GM19438 (cell line): ENCODE measurements at regions not wholly inside any gene's neighbourhood (a gene's known extent, or its start where the extent isn't known, plus 50 kb on each side); places are given as distances from the start of the nearest gene placed in this dataset.

ENCODE experiments used
- ATAC-seq: cut with Tn5 transposase; IDR thresholded peaks from one replicate; pipeline ENCODE4 v1.9.1; 2021; ENCODE audit warnings: low read depth; ENCODE audit not compliant: unreplicated experiment

DNA sequence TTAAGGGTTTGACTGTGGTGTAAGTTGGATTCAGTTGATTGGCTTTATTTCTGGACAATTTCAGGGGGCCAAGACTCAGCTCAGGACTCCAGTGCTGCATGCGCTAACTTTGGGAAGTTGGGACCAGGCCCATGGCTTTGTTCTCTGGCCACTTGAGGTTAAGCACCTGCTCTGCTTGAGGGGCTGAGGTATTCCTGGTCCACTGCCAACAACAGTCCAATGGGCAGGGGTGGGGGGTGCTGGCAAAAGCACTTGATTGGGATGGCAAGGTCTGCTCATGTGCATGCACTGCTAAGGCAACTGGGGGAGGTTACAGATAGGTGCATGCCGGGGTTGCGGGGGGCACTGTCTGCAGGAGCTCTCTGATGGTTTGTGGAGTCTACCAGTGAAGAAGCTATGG is 52.6 kb upstream of the ASB17 start:
- no peak for ATAC-seq

DNA sequence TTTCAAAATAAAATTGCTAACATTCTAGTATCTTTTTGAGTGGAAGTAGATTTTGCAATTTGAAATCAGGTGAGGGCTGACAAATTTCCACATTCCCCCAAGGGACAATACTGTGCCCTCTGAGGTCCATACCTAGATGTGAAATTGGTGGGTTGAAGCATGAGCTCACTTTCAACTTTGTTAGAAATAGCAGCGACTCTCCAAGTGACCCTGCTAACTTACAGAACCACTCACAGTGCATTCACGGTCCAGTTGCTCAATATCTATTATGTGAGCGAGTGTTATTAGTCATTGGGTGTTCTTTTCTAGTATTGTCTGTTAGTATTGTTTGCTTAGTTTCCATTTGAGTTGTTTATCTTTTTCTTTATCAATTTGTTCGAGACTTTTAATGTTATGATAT is 53.6 kb upstream of the ASB17 start:
- peak; percentile 75 for ATAC-seq

DNA sequence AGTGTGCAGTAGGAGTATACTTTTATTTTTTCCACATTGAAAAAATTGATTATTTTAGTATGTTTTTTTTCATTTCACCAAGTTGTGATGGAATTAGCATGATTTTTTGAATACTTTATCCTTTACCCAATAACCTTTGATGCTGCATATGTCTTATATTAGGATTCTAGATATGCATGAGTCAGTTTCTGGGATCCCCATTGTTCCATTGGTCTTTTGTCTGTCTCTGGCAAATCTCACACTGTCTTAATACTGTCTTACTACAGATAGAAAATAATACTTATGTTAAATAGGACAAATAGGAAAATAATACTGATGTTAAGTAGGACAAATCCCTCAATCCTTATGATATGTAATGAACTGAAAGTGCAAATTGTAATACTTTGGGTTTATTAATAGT is 54.3 kb upstream of the ASB17 start:
- no peak for ATAC-seq

DNA sequence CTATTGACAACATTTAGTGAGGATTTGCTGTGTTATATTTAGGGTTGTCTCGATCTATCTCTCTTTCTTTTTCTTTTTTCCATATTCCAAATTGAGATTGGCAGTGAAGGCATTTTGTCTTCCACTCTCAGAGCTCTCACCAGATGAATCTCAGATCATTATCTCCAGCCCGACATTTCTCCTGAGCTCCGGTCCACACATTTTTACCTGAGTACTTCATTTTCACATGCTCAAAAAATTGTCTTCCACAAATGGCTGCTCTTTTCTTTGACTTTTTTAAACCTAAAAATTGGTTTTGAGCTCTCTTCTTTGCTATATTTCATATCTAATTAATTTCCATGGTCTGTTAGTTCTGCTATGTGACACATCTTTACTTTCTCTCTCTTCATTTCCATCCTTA is 56.9 kb upstream of the ASB17 start:
- ATAC-seq: no peak

DNA sequence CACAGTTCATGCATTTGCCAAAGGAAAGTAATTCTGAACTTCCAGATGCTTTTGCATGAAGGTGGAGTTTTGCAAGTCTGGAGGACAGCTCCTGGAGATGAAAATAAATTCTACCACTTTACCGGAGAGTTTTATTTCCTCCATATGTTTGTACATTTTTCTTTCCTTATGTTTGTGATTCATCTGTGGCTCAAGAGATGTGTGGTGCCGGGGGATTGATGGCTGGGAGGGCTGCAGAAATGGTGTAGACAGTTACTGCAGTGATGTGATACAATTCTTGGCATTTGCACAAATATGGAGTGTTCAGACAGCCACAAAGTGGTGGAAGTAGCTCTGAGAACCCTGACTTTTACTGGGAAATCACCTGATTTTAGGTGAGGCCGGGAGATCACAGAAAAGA is 58.5 kb upstream of the ASB17 start:
- ATAC-seq: no peak

DNA sequence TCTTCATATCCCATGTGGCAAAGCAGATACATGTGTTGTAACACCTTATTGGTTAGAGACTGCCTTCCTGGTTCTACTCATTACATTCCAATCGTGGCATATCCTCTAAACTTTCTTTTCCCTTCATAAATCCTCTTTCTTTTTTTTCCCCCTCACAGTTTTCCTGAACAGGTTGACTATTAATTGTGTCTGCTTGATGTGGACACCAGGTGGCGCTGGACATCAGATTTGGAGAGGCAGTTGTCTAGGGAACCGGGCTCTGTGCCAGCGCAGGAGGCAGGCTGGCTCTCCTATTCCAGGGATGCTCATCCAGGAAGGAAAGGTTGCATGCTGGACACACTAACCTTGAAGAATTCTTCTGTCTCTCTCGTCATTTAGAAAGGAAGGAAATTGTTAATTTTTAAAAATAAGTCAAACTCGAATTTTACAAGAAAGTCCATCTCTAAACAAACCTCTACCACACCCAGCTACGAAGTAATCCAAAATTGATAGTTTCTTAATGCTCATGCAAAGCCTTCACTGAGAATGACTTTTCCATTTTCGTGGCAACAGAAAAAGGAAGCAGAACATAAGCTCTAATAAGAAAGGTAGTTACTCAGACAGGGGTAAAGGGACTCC is 59.4 kb upstream of the ASB17 start:
- peak; percentile 82 for ATAC-seq

DNA sequence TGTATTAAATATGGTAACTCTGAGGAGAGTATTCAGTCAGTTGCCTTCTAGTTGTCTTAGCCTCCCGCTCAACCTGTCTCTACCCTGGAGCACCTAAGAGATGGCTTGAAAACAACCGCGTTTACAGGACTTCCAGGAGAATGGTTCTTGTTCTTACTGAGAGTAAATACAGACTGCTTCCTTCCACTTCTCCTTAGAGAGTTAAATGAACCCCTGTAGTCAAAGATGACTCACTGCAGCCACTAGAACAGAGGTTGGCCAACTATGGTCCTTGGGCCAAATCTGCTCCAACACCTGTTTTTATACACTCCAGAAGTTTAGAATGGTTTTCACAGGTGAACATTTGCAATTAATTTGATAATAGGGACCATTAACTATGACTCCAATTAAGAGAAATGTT is 60.1 kb upstream of the ASB17 start:
- no peak for ATAC-seq

DNA sequence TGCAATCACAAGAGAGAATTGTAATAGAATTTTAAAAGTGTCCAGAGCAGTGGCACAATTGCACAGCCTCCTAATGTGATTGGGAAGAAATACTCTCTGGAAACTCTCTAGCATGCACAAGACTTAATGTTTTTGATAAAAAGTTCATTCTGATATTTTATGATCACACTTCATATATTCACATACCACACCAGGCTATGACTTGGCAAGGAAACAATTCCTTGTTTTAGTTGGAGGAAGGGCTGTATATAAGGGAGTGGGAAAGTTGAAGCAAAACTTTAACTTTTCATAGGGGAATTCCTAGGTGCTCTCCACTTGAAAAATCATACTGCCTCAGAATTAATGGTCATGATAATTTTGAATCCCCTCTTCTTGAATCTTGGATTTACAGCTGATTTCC is 61.5 kb upstream of the ASB17 start:
- no peak for ATAC-seq

DNA sequence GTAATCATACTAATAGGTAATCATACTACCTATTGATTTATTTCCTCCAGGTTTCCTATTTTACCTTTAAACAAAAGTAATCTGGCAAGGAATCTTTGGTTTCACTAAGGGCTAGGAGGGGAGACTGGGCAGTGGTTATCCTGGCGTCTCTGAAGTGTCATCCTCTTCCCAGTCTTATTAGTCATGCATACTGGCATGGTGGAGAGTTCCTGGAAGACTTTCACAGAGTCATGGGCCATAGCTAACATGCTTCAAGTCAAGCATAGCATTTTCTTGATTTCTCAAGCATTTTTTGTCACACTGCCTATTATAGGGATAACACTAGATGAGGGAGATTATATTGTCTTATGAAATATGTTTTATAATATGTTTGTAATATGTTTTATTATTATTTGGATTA is 64.0 kb upstream of the ASB17 start:
- ATAC-seq: no peak

DNA sequence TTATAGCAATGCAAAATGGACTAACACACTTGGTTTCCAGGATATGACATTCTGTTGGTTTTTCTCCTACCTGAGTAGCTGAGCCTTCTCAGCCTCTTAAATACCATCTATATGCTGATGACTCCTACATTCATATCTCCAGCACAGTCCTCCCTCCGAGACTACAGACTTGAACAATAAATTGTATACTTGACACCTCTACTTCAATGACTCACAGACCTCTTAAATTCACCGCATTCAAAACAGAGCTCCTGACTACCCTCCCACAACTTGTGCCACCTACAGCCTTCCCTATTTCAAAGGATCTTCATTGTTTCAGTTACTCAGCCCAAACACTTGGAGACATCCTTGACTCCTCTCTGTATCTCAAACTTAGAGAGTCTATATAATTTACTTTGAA is 66.8 kb upstream of the ASB17 start:
- no peak for ATAC-seq

DNA sequence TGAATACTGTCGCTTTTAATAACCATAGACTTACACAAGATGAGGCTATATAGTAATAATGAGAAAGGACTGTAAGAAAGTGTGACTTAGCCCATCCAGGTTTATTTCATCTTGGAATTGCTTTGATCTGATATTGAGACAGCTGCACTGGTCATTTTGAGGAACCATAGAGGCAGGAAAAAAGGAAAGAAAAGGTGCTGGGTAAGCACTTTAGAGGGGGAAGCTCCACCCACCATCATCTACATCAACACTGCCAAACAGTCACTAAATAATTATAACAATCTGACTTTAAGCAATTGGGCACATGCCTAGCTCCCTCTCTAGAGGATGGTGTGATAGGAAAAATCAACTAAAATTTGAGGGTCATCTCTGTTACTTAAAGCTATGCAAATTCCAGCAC is 70.6 kb upstream of the ST6GALNAC3 start:
- no peak for ATAC-seq

DNA sequence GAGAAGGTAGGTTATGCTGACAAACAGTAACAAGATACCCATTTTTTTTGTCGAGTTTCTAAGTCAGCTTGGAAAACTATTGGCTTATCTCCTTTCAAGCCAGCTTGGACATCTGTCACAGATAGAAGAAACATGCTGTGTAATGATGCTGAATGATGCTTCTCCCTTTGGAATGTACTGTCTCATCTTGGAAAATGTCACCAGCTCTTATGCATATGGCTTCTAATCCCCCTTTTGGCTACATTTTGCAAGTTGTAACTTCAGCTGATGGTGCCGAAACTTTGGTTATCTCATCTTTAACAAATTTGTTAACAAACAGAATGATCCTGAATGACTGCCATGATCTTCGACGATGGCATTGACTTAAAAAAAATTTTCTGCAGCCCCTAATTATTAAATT is 68.8 kb upstream of the ST6GALNAC3 start:
- ATAC-seq: no peak

DNA sequence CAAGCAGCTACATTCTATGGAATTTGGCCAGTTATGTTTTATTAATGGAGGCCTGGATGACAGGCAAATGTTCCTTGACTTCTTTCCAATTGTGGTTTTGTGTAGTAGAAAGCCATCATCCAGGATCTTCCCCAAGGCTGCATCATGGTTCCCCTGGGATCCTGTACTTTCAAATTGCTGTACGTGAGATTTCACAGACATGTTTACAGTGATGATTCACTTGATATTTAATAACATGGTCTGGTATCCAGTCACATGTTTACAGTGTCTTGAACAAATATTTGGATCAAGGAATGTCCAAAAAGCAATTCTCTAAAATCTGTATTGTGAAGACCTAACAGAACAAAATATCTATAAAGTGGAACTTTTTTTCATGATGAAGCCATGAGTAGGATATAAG is 68.3 kb upstream of the ST6GALNAC3 start:
- no peak for ATAC-seq

DNA sequence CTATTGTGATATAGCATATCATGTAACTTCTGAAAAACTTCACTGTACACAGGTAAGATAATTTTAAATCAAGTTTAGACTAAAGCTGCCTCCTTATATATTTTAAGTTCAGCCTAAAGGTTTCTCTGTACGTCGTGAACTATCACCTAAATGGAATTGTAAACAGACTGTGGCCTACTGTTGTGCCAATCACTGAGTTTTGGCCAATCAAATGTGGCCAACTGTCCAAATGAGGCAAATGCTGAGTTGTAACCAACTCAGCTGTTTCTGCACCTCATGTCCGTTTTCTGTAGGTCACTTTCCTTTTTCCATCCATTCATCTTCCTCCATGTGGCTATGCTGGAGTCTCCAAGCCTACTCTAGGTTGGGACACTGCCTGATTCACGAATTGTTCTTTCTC is 63.7 kb upstream of the ST6GALNAC3 start:
- ATAC-seq: no peak

DNA sequence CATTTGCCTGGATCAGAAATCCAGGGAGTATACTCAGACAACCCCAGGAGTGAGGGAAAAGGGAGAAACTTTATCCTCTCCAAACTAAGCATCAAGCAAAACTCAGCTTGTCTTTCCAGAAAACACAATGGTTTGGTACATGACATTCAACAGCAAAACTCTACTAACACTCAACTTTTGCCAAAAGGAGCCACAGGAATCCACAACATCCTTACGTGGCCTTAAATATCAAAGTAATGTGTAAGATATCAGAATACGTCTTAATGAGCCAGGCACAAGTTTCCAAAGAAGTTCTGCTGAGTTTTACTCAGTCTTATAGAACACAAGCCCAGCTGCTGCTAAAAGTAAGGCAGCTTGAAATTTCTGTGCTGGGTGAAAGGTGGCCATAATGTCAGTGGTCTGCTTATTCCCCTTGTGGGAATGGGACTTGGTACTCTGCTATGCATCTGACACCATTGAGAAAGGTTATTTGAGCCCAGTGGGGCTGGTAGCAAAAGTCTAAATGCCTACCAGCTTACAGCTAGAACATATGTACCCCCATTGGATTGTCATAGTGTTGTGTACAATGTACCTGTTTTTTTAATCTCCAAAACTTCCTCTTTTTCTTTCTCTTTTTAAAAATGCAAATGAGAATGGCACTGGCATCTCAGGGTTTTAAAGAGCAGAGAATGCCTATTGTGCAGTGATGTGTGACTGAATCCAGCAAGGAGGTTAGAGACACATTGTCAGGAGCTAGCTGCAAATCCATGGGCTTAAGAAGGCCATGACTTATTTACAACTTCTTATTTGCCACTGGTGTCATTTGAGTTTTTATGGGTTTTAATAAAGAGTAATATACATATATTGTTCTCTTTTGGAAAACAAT is 62.0 kb upstream of the ST6GALNAC3 start:
- ATAC-seq: no peak

DNA sequence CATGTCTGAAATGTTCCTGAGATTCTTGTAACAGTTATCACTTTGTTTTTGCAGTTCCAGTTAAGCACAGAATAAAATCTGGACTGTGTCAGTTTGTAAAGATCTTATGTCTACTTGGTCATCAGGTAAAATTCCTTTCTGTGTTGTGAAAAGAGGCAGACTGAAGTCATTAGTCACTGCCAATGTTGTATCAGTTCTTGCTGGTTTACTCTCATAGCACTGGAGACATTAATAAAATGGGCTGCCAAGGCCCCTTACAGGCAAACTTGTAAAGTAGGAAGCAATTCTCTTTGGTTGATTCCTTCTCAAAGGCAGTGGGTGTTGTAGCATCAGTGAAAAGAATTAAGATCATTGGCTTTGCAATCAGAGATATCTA is 61.4 kb upstream of the ST6GALNAC3 start:
- no peak for ATAC-seq

DNA sequence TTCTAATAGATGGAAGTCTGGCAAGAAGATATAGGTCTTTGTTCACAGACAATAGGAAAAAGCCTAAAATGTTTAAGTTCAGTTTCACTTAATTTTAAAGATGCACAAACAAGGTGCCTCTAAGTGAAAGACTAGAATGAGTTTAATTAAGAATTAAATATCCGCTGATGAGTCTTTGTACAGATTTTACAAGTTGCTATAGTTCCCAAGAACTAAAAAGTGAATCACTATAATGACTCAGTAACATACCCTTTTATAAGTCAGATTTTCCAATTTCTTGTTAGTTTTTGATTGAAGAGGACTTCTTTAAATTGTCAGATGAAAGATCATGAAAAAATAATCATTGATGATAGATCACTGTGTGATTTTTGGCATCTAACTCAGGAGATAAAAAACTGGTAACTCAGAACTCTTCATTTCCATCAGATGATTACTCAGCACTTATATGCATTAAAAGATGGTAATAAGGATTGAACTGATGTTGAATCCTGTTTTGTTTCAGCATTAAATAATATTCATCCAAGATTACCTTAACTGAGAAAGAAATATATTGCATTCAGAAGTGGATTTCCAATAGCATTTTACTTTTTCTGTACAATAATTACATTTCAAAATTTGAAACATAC is 59.0 kb upstream of the ST6GALNAC3 start:
- no peak for ATAC-seq

DNA sequence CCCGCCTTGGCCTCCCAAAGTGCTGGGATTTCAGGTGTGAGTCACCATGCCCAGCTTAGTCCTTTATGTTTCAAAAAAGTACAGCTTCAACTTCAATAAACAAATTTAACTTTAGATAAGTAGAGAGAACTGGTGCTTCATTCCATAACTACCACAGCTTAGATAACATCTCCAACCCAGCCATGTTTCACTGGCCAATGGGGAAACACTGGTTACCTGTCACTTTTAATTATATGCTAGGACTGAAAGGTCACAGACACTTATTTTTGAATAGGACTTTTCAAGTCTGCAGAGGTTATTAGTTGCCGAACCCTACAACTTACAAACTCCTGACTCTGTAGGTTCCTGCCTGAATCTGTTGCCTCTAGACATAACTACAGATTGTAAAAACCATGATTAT is 56.5 kb upstream of the ST6GALNAC3 start:
- no peak for ATAC-seq

DNA sequence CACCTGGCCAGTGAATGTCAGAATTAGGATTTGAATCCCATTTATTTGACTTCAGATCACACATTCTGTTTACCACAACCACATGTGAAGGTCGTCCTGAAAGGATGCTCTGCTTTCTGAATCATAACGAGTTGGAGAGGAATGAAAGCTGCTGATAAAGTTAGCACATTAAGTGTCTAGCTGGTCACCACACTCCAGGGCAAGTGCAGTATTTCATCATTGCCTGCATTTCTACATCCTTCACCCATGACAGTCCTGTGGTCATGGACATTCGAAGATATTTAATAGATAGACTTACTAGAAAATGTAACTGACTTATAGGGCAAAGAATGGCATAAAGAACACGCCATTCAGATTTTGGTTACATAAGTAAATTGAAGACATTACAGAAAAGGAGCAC is 52.7 kb upstream of the ST6GALNAC3 start:
- ATAC-seq: no peak

DNA sequence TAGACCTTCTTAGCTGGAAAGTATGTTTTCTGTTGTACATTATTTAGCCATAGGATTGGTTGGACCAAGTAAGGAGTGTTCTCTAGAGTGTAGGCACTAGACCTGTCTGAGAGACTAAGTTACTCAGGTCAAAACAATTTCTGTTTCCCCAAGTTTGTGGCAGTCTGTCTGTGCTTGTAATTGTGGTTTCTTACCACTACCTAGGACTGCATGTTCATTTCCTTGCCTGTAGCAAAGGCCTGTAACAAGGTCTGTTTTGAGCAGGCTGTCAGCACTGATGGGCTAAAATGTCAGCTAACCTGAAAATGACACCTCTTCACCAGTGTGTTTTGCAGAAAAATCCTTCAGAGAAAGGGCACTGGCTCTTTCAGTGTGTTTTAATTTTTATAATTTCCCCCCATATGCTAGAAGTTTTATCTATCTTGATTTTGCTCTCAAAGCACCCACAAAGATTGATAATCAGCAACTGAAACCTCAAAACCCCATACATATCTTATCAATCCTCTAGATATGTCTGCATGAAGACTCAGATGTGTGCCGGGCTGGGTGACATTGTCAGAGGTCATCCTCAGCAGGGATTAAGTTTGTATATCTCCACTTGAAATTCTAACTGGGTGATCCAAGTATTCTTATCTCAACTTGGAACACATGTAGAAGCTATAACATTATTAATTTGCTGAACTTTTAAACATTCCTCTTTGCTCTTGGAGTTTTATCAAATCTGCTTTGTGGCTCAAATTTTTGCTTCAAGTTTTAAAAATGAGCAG is 50.7 kb upstream of the ST6GALNAC3 start:
- ATAC-seq: no peak
